ENCODE measurements at regions not wholly inside any gene's neighbourhood (a gene's known extent, or its start where the extent isn't known, plus 50 kb on each side); places are given as distances from the start of the nearest gene placed in this dataset.

DNA sequence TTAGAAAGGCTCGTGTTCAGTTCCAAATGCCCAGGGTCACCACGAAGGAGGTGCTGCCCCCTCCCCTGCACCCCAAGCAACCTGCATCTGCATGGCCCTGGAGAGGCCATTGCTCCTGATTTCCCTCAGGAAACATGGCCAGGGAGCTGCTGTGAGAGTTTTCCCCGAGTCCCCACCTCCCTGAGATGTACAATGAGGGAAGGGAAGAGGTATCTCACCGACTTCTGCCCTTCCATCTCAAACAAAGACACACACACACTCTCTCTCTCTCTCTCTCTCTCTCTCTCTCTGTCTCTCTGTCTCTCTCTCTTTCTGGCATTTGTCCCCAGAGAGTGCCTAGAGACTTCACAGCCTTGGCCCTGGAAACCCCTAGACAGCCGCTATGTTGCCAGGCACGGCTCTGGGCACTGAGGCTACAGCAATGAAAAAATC is 120.4 kb downstream of the MRPL14 start:
- TF ChIP-seq, protein P1, sequence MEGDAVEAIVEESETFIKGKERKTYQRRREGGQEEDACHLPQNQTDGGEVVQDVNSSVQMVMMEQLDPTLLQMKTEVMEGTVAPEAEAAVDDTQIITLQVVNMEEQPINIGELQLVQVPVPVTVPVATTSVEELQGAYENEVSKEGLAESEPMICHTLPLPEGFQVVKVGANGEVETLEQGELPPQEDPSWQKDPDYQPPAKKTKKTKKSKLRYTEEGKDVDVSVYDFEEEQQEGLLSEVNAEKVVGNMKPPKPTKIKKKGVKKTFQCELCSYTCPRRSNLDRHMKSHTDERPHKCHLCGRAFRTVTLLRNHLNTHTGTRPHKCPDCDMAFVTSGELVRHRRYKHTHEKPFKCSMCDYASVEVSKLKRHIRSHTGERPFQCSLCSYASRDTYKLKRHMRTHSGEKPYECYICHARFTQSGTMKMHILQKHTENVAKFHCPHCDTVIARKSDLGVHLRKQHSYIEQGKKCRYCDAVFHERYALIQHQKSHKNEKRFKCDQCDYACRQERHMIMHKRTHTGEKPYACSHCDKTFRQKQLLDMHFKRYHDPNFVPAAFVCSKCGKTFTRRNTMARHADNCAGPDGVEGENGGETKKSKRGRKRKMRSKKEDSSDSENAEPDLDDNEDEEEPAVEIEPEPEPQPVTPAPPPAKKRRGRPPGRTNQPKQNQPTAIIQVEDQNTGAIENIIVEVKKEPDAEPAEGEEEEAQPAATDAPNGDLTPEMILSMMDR (IDR thresholded peaks at IDR 0.05), result no peak
- TF ChIP-seq POLR2AphosphoS5 (IDR thresholded peaks at IDR 0.05) (no peak), POLR2A (IDR thresholded peaks at IDR 0.05) (no peak)

Measured in prostate gland (tissue), 2 donors.